ENCODE measurements at regions not wholly inside any gene's neighbourhood (a gene's known extent, or its start where the extent isn't known, plus 50 kb on each side); places are given as distances from the start of the nearest gene placed in this dataset.
"Not testable (repeated sequence)": the region's sequence is repeated elsewhere in the genome, so short reads cannot be mapped to it uniquely, and the experiment has no call there.

DNA sequence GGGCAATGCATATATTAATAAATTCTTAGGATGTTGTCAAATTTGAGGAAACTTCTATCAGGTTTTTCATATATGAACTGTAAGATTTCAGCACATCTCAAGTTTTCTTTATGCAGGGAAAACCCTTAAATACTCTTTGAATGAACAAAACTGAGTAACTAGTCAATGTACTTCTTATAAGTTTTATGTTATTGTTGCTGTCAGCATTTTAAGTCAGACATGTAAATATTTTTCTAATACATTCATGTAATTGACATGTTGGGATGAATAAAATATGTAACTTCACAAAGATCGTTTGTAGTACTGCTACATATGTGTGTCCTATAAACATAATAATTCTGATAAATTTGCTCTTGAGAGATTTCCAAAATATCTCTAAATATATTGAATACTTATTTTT is 109.6 kb downstream of the BMP4 start:
- no peak overlapping the region for H3K27ac ChIP-seq (ENCODE audit: low read length)
- H3K36me3 ChIP-seq (ENCODE audit: control insufficient read depth, insufficient read depth, low read length) = no peaks in the 10 kb centered on the region
- no peaks in the 10 kb centered on the region for H3K4me1 ChIP-seq (ENCODE audit: control insufficient read depth, insufficient read depth, low read length)
- WGBS (ENCODE audit: insufficient coverage) = no CpG with 5 or more reads among the region's 1 CpG
- H3K27me3 ChIP-seq (ENCODE audit: control insufficient read depth, insufficient read depth, low read length) = no peaks in the 10 kb centered on the region
- DNase-seq = no peak
- no peak overlapping the region for H3K4me3 ChIP-seq (ENCODE audit: low read length)
- H3K9me3 ChIP-seq (replicated peaks; ENCODE audit: control insufficient read depth, low read depth, low read length) = no peaks in the 10 kb centered on the region

DNA sequence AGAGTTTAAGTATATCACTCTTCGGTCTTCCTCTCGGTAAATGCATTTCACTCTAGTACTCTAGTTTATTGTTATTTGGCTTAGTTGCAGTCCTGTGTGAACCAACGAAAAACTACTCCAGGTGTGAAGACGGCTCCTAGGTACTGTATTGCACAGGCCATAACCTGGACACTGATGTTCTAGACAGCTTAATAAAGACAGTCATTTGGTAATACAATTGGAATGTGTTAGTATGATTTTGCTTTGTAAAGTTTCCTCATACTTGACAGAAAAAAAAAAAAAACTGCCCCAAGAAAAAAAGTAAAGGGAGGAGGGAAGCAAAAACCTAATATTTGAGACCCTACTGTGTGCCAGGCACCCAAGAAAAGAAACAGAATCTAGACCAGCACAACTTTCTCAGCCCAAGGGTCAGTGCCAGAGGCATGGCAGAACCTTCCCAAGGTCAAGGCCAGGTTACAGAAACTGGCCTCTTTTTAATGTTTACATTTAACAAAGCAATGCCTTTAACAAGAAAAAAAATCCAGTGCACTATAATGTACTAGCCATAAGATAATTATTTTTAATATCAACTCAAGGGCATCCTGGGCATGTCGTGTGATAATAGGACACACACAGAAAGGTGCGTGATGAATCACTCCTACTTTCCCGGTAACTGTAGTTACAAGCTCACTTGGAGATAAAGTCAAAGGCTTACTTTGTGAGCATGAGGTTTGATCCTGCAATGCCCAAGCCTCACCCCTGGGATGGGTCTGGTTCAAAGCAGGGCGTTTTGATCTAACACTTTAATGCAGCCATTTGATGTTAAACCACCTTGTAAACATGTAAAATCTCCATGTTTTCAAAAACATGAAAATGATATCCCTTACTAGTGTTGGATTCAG is 110.6 kb downstream of the BMP4 start:
- H3K4me1 ChIP-seq (ENCODE audit: control insufficient read depth, insufficient read depth, low read length) = no peaks in the 10 kb centered on the region
- no peaks in the 10 kb centered on the region for H3K9me3 ChIP-seq (replicated peaks; ENCODE audit: control insufficient read depth, low read depth, low read length)
- H3K27me3 ChIP-seq (ENCODE audit: control insufficient read depth, insufficient read depth, low read length) = no peaks in the 10 kb centered on the region
- H3K36me3 ChIP-seq (ENCODE audit: control insufficient read depth, insufficient read depth, low read length) = no peaks in the 10 kb centered on the region
- no peak for DNase-seq
- WGBS (ENCODE audit: insufficient coverage) = 100% methylated on average over 5 of the region's 8 CpGs
- H3K4me3 ChIP-seq (ENCODE audit: low read length) = no peak overlapping the region
- no peak overlapping the region for H3K27ac ChIP-seq (ENCODE audit: low read length)

DNA sequence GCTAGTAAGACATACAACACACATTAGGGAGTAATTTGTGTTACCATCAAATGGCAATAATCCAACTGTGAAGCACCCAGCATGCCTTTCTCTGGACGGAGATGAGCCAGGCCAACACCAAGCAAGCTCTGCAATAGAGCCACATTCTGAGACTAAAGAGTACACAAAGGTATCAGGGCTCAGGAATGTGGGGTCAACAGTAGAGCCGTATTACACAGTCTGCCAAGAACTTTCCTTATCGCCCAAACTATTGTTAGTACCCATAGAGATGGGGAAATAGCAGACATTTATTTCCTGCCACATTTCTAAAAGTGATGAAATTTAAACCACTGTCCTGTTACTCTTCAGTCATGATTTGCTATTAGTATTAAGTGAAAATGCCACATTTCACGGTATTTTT is 113.7 kb downstream of the BMP4 start:
- WGBS (ENCODE audit: insufficient coverage) = no CpG with 5 or more reads among the region's 4 CpGs
- H3K4me1 ChIP-seq (ENCODE audit: control insufficient read depth, insufficient read depth, low read length) = no peaks in the 10 kb centered on the region
- H3K4me3 ChIP-seq (ENCODE audit: low read length) = no peak overlapping the region

DNA sequence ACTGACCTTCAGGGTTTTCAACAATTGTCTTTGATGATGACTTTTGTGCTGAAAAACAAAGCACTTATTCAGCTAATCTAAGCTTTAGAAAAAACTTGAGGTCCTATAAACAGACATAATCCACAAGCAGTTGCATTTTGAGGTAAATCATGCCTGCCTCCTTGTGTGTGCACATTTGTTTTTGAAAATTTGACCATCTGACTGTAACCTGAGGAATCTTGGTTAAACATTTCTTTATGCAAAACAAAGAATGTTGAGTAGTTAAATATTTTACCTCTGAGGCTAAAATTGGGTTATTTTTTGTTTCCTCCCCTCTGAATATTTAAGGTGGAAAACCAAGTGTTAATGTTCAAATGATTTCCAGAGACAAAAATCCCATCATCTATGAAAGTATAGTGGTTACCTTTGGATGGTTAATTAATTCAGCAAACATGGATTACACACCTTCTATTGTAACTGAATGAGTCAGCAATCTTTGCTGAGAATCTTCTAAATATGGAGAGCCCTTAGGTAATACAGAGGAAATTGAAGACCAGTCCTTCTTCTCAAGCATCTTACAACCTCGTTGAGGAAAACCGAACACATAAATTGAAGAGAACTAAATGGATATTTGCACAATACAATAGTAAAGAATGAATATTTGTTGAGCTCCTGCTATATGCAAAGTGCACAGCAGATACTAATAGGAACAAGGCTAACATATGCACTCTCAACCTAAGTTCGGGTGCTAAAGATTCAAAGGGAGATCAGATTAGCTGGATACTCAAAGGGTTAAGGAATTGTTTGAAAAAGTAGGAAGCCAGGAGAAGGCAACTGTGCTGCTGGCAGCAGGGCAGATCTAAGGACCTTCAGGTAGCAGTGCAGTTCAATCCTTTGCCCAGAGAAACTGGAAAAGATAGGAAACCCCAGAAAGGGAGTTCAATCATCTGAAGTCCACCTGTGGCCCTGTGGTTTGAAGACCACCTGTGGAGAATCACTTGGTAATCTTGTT is 115.2 kb downstream of the BMP4 start:
- no CpG with 5 or more reads among the region's 3 CpGs for WGBS (ENCODE audit: insufficient coverage)
- DNase-seq = no peak
- Histone ChIP-seq H3K9me3 (replicated peaks; ENCODE audit: control insufficient read depth, low read depth, low read length) (no peaks in the 10 kb centered on the region), H3K27ac (ENCODE audit: low read length) (no peak overlapping the region), H3K27me3 (ENCODE audit: control insufficient read depth, insufficient read depth, low read length) (no peaks in the 10 kb centered on the region), H3K36me3 (ENCODE audit: control insufficient read depth, insufficient read depth, low read length) (no peaks in the 10 kb centered on the region), H3K4me1 (ENCODE audit: control insufficient read depth, insufficient read depth, low read length) (no peaks in the 10 kb centered on the region), H3K4me3 (ENCODE audit: low read length) (no peak overlapping the region)

More for the DNA sequence above, 113.7 kb downstream of the BMP4 start:
- Histone ChIP-seq H3K27me3 (ENCODE audit: control insufficient read depth, insufficient read depth, low read length) (no peaks in the 10 kb centered on the region), H3K9me3 (replicated peaks; ENCODE audit: control insufficient read depth, low read depth, low read length) (no peaks in the 10 kb centered on the region), H3K36me3 (ENCODE audit: control insufficient read depth, insufficient read depth, low read length) (no peaks in the 10 kb centered on the region), H3K27ac (ENCODE audit: low read length) (no peak overlapping the region)
- no peak for DNase-seq

DNA sequence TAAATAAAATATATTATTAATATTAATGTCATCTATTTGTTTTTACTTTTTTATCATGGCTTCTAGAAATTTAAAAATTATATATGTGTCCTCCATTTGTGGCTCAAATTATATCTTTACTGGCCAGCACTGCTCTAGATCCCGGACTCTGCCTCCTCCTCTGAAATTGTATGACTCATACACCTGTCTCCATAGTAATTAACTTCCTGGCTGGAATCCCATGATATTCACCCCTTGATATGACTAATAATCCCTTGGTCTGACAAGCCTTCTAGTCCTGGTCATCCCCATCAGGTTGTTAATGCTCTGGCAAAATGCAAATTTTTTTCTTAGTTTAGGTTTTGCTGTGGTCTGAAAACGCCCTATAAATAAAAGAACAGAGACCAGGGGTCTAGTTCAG is 116.2 kb downstream of the BMP4 start:
- Histone ChIP-seq H3K4me3 (ENCODE audit: low read length) (no peak overlapping the region), H3K27ac (ENCODE audit: low read length) (no peak overlapping the region), H3K4me1 (ENCODE audit: control insufficient read depth, insufficient read depth, low read length) (no peaks in the 10 kb centered on the region), H3K9me3 (replicated peaks; ENCODE audit: control insufficient read depth, low read depth, low read length) (no peaks in the 10 kb centered on the region), H3K27me3 (ENCODE audit: control insufficient read depth, insufficient read depth, low read length) (no peaks in the 10 kb centered on the region), H3K36me3 (ENCODE audit: control insufficient read depth, insufficient read depth, low read length) (no peaks in the 10 kb centered on the region)
- no peak for DNase-seq
- WGBS (ENCODE audit: insufficient coverage) = 92% methylated on average over 1 of the region's 2 CpGs

DNA sequence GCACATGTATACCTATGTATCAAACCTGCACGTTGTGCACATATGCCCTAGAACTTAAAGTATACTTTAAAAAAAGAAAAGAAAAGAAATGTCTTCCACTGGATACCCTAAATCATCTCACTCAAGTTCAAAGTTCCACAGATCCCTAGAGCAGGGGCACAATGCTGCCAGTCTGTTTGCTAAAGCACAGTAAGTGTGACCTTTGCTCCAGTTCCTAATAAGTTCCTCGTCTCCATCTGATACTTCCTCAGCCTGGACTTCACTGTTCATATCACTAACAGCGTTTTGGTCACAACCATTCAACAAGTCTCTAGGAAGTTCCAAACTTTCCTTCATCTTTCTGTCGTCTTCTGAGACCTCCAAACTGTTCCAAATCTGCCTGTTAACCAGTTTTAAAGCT is 118.3 kb downstream of the BMP4 start:
- 76% methylated on average over 3 of the region's 4 CpGs for WGBS (ENCODE audit: insufficient coverage)
- H3K27ac ChIP-seq (ENCODE audit: low read length) = no peak overlapping the region
- no peak overlapping the region for H3K4me3 ChIP-seq (ENCODE audit: low read length)
- no peaks in the 10 kb centered on the region for H3K4me1 ChIP-seq (ENCODE audit: control insufficient read depth, insufficient read depth, low read length)
- no peaks in the 10 kb centered on the region for H3K27me3 ChIP-seq (ENCODE audit: control insufficient read depth, insufficient read depth, low read length)
- H3K9me3 ChIP-seq (replicated peaks; ENCODE audit: control insufficient read depth, low read depth, low read length) = no peaks in the 10 kb centered on the region
- no peak for DNase-seq
- no peaks in the 10 kb centered on the region for H3K36me3 ChIP-seq (ENCODE audit: control insufficient read depth, insufficient read depth, low read length)

DNA sequence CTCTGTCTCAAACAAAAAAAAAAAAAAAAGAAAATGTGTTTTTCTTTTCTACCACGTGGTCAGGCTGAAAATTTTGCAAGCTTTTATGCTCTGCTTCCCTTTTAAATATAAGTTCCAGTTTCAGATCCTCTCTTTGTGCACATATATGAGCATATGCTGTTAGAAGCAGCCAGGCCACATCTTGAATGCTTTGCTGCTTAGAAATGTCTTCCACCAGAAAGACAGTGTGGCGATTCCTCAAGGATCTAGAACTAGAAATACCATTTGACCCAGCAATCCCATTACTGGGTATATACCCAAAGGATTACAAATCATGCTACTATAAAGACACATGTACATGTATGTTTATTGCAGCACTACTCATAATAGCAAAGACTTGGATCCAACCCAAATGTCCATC is 119.0 kb downstream of the BMP4 start:
- H3K27me3 ChIP-seq (ENCODE audit: control insufficient read depth, insufficient read depth, low read length); H3K27ac ChIP-seq (ENCODE audit: low read length): not testable (repeated sequence)

DNA sequence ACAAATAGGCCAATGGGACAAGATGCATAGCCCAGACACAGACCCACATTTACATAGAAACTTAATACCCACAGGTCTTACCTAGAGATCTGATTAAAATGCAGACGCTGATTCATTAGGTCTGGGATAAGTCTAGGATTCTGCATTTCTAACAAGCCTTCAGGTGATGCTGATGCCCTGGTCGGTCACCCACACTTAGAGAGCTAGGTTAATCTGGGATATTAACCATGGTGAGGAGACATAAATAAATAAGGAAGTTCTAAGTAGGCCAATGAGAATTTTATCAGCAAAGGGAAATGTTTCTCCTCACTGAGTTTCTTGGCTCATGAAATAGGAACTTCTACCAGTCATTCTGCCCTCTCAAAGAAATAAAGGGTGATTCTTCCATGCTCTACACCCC is 120.1 kb downstream of the BMP4 start:
- no peak for DNase-seq
- Histone ChIP-seq H3K9me3 (replicated peaks; ENCODE audit: control insufficient read depth, low read depth, low read length) (no peaks in the 10 kb centered on the region), H3K27ac (ENCODE audit: low read length) (no peak overlapping the region), H3K36me3 (ENCODE audit: control insufficient read depth, insufficient read depth, low read length) (no peaks in the 10 kb centered on the region), H3K27me3 (ENCODE audit: control insufficient read depth, insufficient read depth, low read length) (no peaks in the 10 kb centered on the region), H3K4me1 (ENCODE audit: control insufficient read depth, insufficient read depth, low read length) (no peaks in the 10 kb centered on the region), H3K4me3 (ENCODE audit: low read length) (no peak overlapping the region)
- no CpG with 5 or more reads among the region's 2 CpGs for WGBS (ENCODE audit: insufficient coverage)

More for the DNA sequence above, 119.0 kb downstream of the BMP4 start:
- WGBS (ENCODE audit: insufficient coverage) = 100% methylated on average over 1 of the region's 2 CpGs
- not testable (repeated sequence) for H3K36me3 ChIP-seq (ENCODE audit: control insufficient read depth, insufficient read depth, low read length); H3K4me3 ChIP-seq (ENCODE audit: low read length); DNase-seq; H3K9me3 ChIP-seq (replicated peaks; ENCODE audit: control insufficient read depth, low read depth, low read length); H3K4me1 ChIP-seq (ENCODE audit: control insufficient read depth, insufficient read depth, low read length)

DNA sequence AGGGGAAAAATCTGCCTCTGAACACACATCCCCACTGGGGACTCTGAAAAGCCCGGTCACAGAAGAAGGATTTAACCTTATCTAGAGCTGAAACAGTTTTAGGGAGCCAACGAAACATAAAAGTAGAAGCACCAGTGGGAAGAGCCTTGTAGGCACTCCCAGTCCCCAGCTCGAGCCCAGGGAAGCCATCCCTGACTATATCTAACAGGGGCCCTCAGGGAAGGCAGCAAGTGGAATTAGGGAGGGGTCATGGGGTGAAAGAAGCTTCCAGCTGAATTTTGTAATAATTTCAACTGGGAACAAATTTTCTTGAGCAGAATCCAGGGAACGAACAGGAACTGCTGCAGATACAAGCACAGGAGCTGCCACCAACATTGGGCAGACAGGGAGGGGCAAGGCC is 127.8 kb downstream of the BMP4 start:
- H3K4me3 ChIP-seq (ENCODE audit: low read length) = no peak overlapping the region
- 83% methylated on average over 1 of the region's 4 CpGs for WGBS (ENCODE audit: insufficient coverage)
- no peaks in the 10 kb centered on the region for H3K4me1 ChIP-seq (ENCODE audit: control insufficient read depth, insufficient read depth, low read length)
- H3K27ac ChIP-seq (ENCODE audit: low read length) = no peak overlapping the region
- H3K9me3 ChIP-seq (replicated peaks; ENCODE audit: control insufficient read depth, low read depth, low read length) = no peaks in the 10 kb centered on the region
- H3K27me3 ChIP-seq (ENCODE audit: control insufficient read depth, insufficient read depth, low read length) = no peaks in the 10 kb centered on the region
- H3K36me3 ChIP-seq (ENCODE audit: control insufficient read depth, insufficient read depth, low read length) = no peaks in the 10 kb centered on the region
- DNase-seq = no peak

DNA sequence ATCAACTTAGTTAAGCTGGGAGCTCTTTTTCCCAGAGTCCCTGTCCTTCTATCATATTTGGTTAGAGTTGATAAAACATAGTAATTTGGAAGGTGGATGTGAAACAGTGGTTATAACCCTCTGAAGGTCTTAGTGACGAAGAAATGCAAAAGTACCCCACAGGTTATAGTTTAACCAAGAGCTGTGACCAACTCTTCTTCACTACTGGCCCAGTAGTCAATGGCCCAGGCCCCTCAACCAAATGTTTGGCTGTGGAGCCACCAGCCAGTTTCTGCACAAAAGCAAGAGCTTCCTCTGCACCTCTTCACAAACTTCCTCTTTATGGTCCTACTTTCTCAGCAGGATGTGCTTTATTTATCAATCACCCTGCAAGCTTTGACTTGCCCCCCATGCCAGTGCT is 132.6 kb downstream of the BMP4 start:
- no CpG with 5 or more reads among the region's 1 CpG for WGBS (ENCODE audit: insufficient coverage)
- DNase-seq = no peak
- Histone ChIP-seq H3K36me3 (ENCODE audit: control insufficient read depth, insufficient read depth, low read length) (no peaks in the 10 kb centered on the region), H3K27ac (ENCODE audit: low read length) (no peak overlapping the region), H3K4me1 (ENCODE audit: control insufficient read depth, insufficient read depth, low read length) (no peaks in the 10 kb centered on the region), H3K27me3 (ENCODE audit: control insufficient read depth, insufficient read depth, low read length) (no peaks in the 10 kb centered on the region), H3K4me3 (ENCODE audit: low read length) (no peak overlapping the region), H3K9me3 (replicated peaks; ENCODE audit: control insufficient read depth, low read depth, low read length) (no peaks in the 10 kb centered on the region)
